C4-2B (cell line): ENCODE measurements at regions not wholly inside any gene's neighbourhood (a gene's known extent, or its start where the extent isn't known, plus 50 kb on each side); places are given as distances from the start of the nearest gene placed in this dataset.

Source experiments
- ZFX ChIP-seq: fragments of 450-650 bp; IDR thresholded peaks from 2 replicates; pipeline ENCODE4 v1.6.1; 2017
- TF ChIP-seq, protein P1 (sequence below): fragments of 450-650 bp; conservative IDR thresholded peaks from 2 replicates; pipeline ENCODE4 v1.5.1; 2017; ENCODE audit warnings: mild to moderate bottlenecking

- TF ChIP-seq, protein P1, sequence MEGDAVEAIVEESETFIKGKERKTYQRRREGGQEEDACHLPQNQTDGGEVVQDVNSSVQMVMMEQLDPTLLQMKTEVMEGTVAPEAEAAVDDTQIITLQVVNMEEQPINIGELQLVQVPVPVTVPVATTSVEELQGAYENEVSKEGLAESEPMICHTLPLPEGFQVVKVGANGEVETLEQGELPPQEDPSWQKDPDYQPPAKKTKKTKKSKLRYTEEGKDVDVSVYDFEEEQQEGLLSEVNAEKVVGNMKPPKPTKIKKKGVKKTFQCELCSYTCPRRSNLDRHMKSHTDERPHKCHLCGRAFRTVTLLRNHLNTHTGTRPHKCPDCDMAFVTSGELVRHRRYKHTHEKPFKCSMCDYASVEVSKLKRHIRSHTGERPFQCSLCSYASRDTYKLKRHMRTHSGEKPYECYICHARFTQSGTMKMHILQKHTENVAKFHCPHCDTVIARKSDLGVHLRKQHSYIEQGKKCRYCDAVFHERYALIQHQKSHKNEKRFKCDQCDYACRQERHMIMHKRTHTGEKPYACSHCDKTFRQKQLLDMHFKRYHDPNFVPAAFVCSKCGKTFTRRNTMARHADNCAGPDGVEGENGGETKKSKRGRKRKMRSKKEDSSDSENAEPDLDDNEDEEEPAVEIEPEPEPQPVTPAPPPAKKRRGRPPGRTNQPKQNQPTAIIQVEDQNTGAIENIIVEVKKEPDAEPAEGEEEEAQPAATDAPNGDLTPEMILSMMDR = no peak
- no peak for TF ChIP-seq ZFX
These were observed 102.1 kb upstream of the AGBL1 start for GRCh38 chr15:85977586-85977985.
